ENCODE measurements at regions not wholly inside any gene's neighbourhood (a gene's known extent, or its start where the extent isn't known, plus 50 kb on each side); places are given as distances from the start of the nearest gene placed in this dataset.

DNA sequence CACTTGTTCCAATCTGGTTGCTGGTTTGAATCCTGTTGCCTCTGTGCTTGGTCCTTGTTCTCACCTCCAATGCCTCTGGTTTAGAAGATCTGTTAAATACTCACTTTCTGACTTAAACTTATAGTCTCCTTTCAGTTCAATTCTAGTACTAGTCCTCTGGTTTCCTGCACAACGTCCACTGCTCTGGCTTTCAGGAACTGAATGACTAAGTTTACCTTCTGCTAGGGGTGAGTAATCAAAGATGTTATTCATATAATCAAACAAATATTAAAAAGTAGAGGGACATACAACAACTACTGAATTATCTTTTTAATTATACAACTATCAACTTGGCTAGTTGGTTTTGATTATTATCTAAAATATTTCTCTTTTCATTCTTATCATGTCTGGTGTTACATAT lies 496.4 kb upstream of the TOM1L1 start:
- no peak for FAIRE-seq
- H3K23ac ChIP-seq (ENCODE audit: insufficient read length) = no peak overlapping the region
- POLR2A ChIA-PET (ENCODE audit: partially characterized antibody) = no interaction called here

More for the DNA sequence above, 496.4 kb upstream of the TOM1L1 start:
- H2BK120ac ChIP-seq (replicated peaks; ENCODE audit: low read depth, low read length) = no peak overlapping the region
- H2BK15ac ChIP-seq (ENCODE audit: low read length) = no peak overlapping the region
- TF ChIP-seq KDM4A (IDR thresholded peaks at IDR 0.05; ENCODE audit: low read depth, low read length, severe bottlenecking) (no peak), EGR1 (IDR thresholded peaks at IDR 0.05; ENCODE audit: borderline replicate concordance, low read depth, low read length) (no peak), SAP30 (IDR thresholded peaks at IDR 0.05; ENCODE audit: insufficient read depth, insufficient replicate concordance, low read length) (no peak)
- no peaks in the 10 kb centered on the region for H3K79me1 ChIP-seq (ENCODE audit: low read depth, low read length)
- no peaks in the 10 kb centered on the region for H3K27me3 ChIP-seq (replicated peaks in 1 of 4; ENCODE audit: control insufficient read depth in 3 of 4, extremely low read depth in 1 of 4, insufficient read depth in 3 of 4, low read length in 3 of 4)
- no peak overlapping the region for H4K5ac ChIP-seq (ENCODE audit: insufficient read length, low read depth, low read length)
- DNase-seq (ENCODE audit: low read depth in 1 of 2, low spot score in 2 of 2) = no peak
- no peak overlapping the region for H2BK20ac ChIP-seq (ENCODE audit: low read length)
- no peak overlapping the region for H4K91ac ChIP-seq (replicated peaks; ENCODE audit: insufficient read length, low read length)
- H3K27ac ChIP-seq (ENCODE audit: low read depth, low read length) = no peak overlapping the region
- no peak overlapping the region for H3K56ac ChIP-seq (replicated peaks; ENCODE audit: insufficient read length, low read depth, low read length)
- no peaks in the 10 kb centered on the region for H4K20me1 ChIP-seq (replicated peaks in 1 of 2; ENCODE audit: control insufficient read depth in 1 of 2, insufficient read depth in 2 of 2, low read length in 2 of 2)
- CTCF ChIA-PET (ENCODE audit: partially characterized antibody) = no interaction called here
- no peak overlapping the region for H2BK12ac ChIP-seq (ENCODE audit: low read depth, low read length)
- H4K8ac ChIP-seq (ENCODE audit: extremely low read depth, insufficient read depth, low read length) = no peak overlapping the region
- H3K14ac ChIP-seq (ENCODE audit: insufficient read length) = no peak overlapping the region
- no peak overlapping the region for H2AK5ac ChIP-seq (ENCODE audit: low read depth, low read length)
- no peaks in the 10 kb centered on the region for H3K36me3 ChIP-seq (ENCODE audit: control insufficient read depth in 2 of 4, insufficient read depth in 4 of 4, low read length in 3 of 4)
- WGBS, 2 experiments (ENCODE audit: extremely low coverage in 1 of 2, insufficient coverage in 1 of 2, insufficient read length in 1 of 2, insufficient replicate concordance in 2 of 2, low coverage in 1 of 2, low lambda C conversion rate in 2 of 2, missing lambda C conversion rate in 1 of 2) = 82% methylated on average over 1 of the region's 1 CpG; no CpG with 5 or more reads in 1 of the 2 experiments
- no peak overlapping the region for H2AFZ ChIP-seq (ENCODE audit: low read length)
- no peaks in the 10 kb centered on the region for H3K79me2 ChIP-seq (ENCODE audit: control insufficient read depth in 1 of 2, insufficient read depth in 2 of 2, low read length in 2 of 2)
- no peaks in the 10 kb centered on the region for H3K9me3 ChIP-seq (ENCODE audit: insufficient read depth in 2 of 2, low read depth in 1 of 2, low read length in 1 of 2)
- no peak overlapping the region for H2BK5ac ChIP-seq (ENCODE audit: low read depth, low read length)
- H3K23me2 ChIP-seq (ENCODE audit: low read depth, low read length) = no peaks in the 10 kb centered on the region; the same call in 1 of the 2 replicates
- H3K4me3 ChIP-seq (ENCODE audit: extremely low read depth in 1 of 4, insufficient read depth in 2 of 4, low read depth in 3 of 4, low read length in 4 of 4) = no peak overlapping the region
- H3K4me2 ChIP-seq (ENCODE audit: insufficient read depth in 1 of 2, low read depth in 2 of 2, low read length in 2 of 2) = no peak overlapping the region
- no peak overlapping the region for H3K18ac ChIP-seq (ENCODE audit: extremely low read depth, low read length)
- no peak overlapping the region for H3K4ac ChIP-seq (replicated peaks; ENCODE audit: insufficient read length, low read depth, low read length)
- no peak overlapping the region for H3K9ac ChIP-seq (replicated peaks in 1 of 4; ENCODE audit: extremely low read depth in 1 of 4, low read depth in 3 of 4, low read length in 3 of 4)
- H3K4me1 ChIP-seq (replicated peaks in 1 of 4; ENCODE audit: control insufficient read depth in 3 of 4, insufficient read depth in 4 of 4, low read length in 3 of 4) = no peaks in the 10 kb centered on the region
